Cardiac muscle cell (in vitro differentiated cells and primary cell): ENCODE measurements at regions not wholly inside any gene's neighbourhood (a gene's known extent, or its start where the extent isn't known, plus 50 kb on each side); places are given as distances from the start of the nearest gene placed in this dataset.

Experiments
- DNase-seq, 2 donors: peaks; one replicate each; pipeline versions ENCODE4 v3.0.0 to v3.0.0-alpha.2; 2010 to 2017; ENCODE audit warnings: low read depth in 1 of 2, low spot score in 1 of 2
- H3K27ac ChIP-seq: fragments of 200-600 bp; sonication (generic); 2 replicates; pipeline ENCODE4 v1.5.1; 2016
- H3K27me3 ChIP-seq: fragments of 200-600 bp; sonication (generic); 2 replicates; pipeline ENCODE4 v1.6.0; 2016; ENCODE audit warnings: control low read depth
- H3K36me3 ChIP-seq: fragments of 200-600 bp; sonication (generic); 2 replicates; pipeline ENCODE4 v1.5.1; 2016; ENCODE audit warnings: control low read depth
- H3K4me1 ChIP-seq: fragments of 200-600 bp; sonication (generic); 2 replicates; pipeline ENCODE4 v1.8.1; 2017; ENCODE audit warnings: low read depth, mild to moderate bottlenecking, mixed run types
- H3K4me3 ChIP-seq: fragments of 200-600 bp; sonication (generic); 2 replicates; pipeline ENCODE4 v1.5.1; 2016; ENCODE audit warnings: mild to moderate bottlenecking
- H3K9me3 ChIP-seq: fragments of 200-600 bp; sonication (generic); 2 replicates; pipeline ENCODE4 v1.5.1; 2017; ENCODE audit warnings: low read depth, mild to moderate bottlenecking, control low read depth
- CTCF ChIP-seq: IDR thresholded peaks from 2 replicates; pipeline ENCODE4 v1.5.1; 2012; ENCODE audit warnings: low read depth, mild to moderate bottlenecking, low read length

- H3K4me1 ChIP-seq = no peaks in the 10 kb centered on the region
- no peaks in the 10 kb centered on the region for H3K9me3 ChIP-seq
- H3K27ac ChIP-seq = no peak overlapping the region
- H3K27me3 ChIP-seq = no peaks in the 10 kb centered on the region
- H3K36me3 ChIP-seq = no peaks in the 10 kb centered on the region
- no peak for TF ChIP-seq CTCF
- H3K4me3 ChIP-seq = no peak overlapping the region
- DNase-seq = no peak
Observed at GRCh38 chr4:136000246-136000645, 1532.0 kb downstream of the PCDH18 start.

- no peak overlapping the region for H3K4me3 ChIP-seq
- TF ChIP-seq CTCF = no peak
- no peaks in the 10 kb centered on the region for H3K9me3 ChIP-seq
- H3K4me1 ChIP-seq = no peaks in the 10 kb centered on the region
- no peak overlapping the region for H3K27ac ChIP-seq
- DNase-seq = no peak
- H3K36me3 ChIP-seq = no peaks in the 10 kb centered on the region
- no peaks in the 10 kb centered on the region for H3K27me3 ChIP-seq
Observed at GRCh38 chr4:135994360-135994759, 1537.9 kb downstream of the PCDH18 start.

GRCh38 chr4:135976860-135977259 lies 1555.4 kb downstream of the PCDH18 start:
- TF ChIP-seq CTCF = no peak
- Histone ChIP-seq H3K4me1 (no peaks in the 10 kb centered on the region), H3K4me3 (no peak overlapping the region), H3K27me3 (no peaks in the 10 kb centered on the region), H3K9me3 (no peaks in the 10 kb centered on the region), H3K27ac (no peak overlapping the region), H3K36me3 (no peaks in the 10 kb centered on the region)
- DNase-seq = no peak

- no peak overlapping the region for H3K4me3 ChIP-seq
- no peaks in the 10 kb centered on the region for H3K9me3 ChIP-seq
- no peaks in the 10 kb centered on the region for H3K4me1 ChIP-seq
- no peaks in the 10 kb centered on the region for H3K36me3 ChIP-seq
- TF ChIP-seq CTCF = no peak
- no peak overlapping the region for H3K27ac ChIP-seq
- H3K27me3 ChIP-seq = no peaks in the 10 kb centered on the region
- no peak for DNase-seq
Observed at GRCh38 chr4:135966936-135967335, 1565.4 kb downstream of the PCDH18 start.

GRCh38 chr4:135963009-135963408 lies 1569.3 kb downstream of the PCDH18 start:
- TF ChIP-seq CTCF = no peak
- Histone ChIP-seq H3K4me1 (no peaks in the 10 kb centered on the region), H3K36me3 (no peaks in the 10 kb centered on the region), H3K9me3 (no peaks in the 10 kb centered on the region), H3K27me3 (no peaks in the 10 kb centered on the region), H3K4me3 (no peak overlapping the region), H3K27ac (no peak overlapping the region)
- no peak for DNase-seq

GRCh38 chr4:135949931-135950330 lies 1582.4 kb downstream of the PCDH18 start:
- H3K4me3 ChIP-seq = no peak overlapping the region
- DNase-seq = no peak
- H3K4me1 ChIP-seq = no peaks in the 10 kb centered on the region
- TF ChIP-seq CTCF = no peak
- no peaks in the 10 kb centered on the region for H3K9me3 ChIP-seq
- H3K27ac ChIP-seq = no peak overlapping the region
- no peaks in the 10 kb centered on the region for H3K27me3 ChIP-seq
- no peaks in the 10 kb centered on the region for H3K36me3 ChIP-seq
